HEK293 (cell line): ENCODE measurements at regions not wholly inside any gene's neighbourhood (a gene's known extent, or its start where the extent isn't known, plus 50 kb on each side); places are given as distances from the start of the nearest gene placed in this dataset.

ENCODE experiments used
- CTCF ChIA-PET: fragments of 350-600 bp; formaldehyde crosslinking; extraction: SDS; loops from one replicate; lab custom pipeline; 2021; ENCODE audit warnings: antibody characterized with exemption; lab: Yijun Ruan, JAX
- POLR2A ChIA-PET: fragments of 300-600 bp; formaldehyde crosslinking; extraction: SDS; loops from one replicate; lab custom pipeline; 2020; ENCODE audit warnings: antibody characterized with exemption, inconsistent platforms; lab: Yijun Ruan, JAX
- H3K27ac ChIP-seq: fragments of 200-500 bp; sonication (Bioruptor generic); 2 replicates; pipeline ENCODE4 v1.5.1; 2014; ENCODE audit warnings: low read depth, low read length, control low read depth, inconsistent platforms; ENCODE audit errors: extremely low read depth
- H3K36me3 ChIP-seq, 2 experiments: fragments of 200-500 bp in 1 of 2; sonication (Bioruptor generic) in 1 of 2; 1 replicate in 1 of 2; 2 replicates in 1 of 2; pipeline ENCODE4 v1.5.1; 2014 to 2017; ENCODE audit warnings: inconsistent platforms in 2 of 2, low read length in 2 of 2; ENCODE audit not compliant: control insufficient read depth in 2 of 2, insufficient read depth in 1 of 2
- H3K4me1 ChIP-seq: fragments of 200-500 bp; sonication (Bioruptor generic); 2 replicates; pipeline ENCODE4 v1.5.1; 2014; ENCODE audit warnings: mild to moderate bottlenecking, low read length, inconsistent platforms; ENCODE audit not compliant: control insufficient read depth, insufficient read depth
- H3K4me3 ChIP-seq: 2 replicates; pipeline ENCODE4 v1.5.1; 2011; ENCODE audit warnings: low read depth, mild to moderate bottlenecking, control low read depth, low read length, moderate library complexity
- H3K9me3 ChIP-seq: fragments of 200-500 bp; sonication (Bioruptor generic); 2 replicates; pipeline ENCODE4 v1.5.1; 2014; ENCODE audit warnings: low read depth, low read length, inconsistent platforms; ENCODE audit not compliant: control insufficient read depth, insufficient read depth
- BCL11B ChIP-seq: fragments of 450-650 bp; formaldehyde crosslinking; IDR thresholded peaks from 2 replicates; pipeline ENCODE4 v1.5.1; 2016; ENCODE audit warnings: low read depth, missing biosample characterization, missing genetic modification characterization
- KLF8 ChIP-seq: fragments of 450-650 bp; formaldehyde crosslinking; IDR thresholded peaks from 2 replicates; pipeline ENCODE4 v1.5.1; 2016; ENCODE audit warnings: missing biosample characterization, missing genetic modification characterization
- RBAK ChIP-seq: fragments of 450-650 bp; formaldehyde crosslinking; IDR thresholded peaks from 2 replicates; pipeline ENCODE4 v1.5.1; 2016; ENCODE audit warnings: missing biosample characterization, missing genetic modification characterization
- SETDB1 ChIP-seq: IDR thresholded peaks from one replicate; pipeline ENCODE4 v1.6.1; 2017; ENCODE audit warnings: mild to moderate bottlenecking, low read length, moderate library complexity, mixed read lengths; ENCODE audit not compliant: insufficient read length
- ZBTB17 ChIP-seq: fragments of 450-650 bp; formaldehyde crosslinking; IDR thresholded peaks from 2 replicates; pipeline ENCODE4 v1.5.1; 2016; ENCODE audit warnings: missing biosample characterization, missing genetic modification characterization
- ZNF114 ChIP-seq: fragments of 450-650 bp; formaldehyde crosslinking; IDR thresholded peaks from 2 replicates; pipeline ENCODE4 v1.5.0; 2017; ENCODE audit warnings: missing biosample characterization, missing genetic modification characterization
- ZNF121 ChIP-seq: fragments of 450-650 bp; formaldehyde crosslinking; IDR thresholded peaks from 2 replicates; pipeline ENCODE4 v1.5.1; 2016; ENCODE audit warnings: missing biosample characterization, missing genetic modification characterization
- ZNF501 ChIP-seq: fragments of 450-650 bp; formaldehyde crosslinking; IDR thresholded peaks from 2 replicates; pipeline ENCODE4 v1.5.1; 2016; ENCODE audit warnings: missing biosample characterization, missing genetic modification characterization
- ZNF560 ChIP-seq: fragments of 450-650 bp; formaldehyde crosslinking; IDR thresholded peaks from 2 replicates; pipeline ENCODE4 v1.5.1; 2017; ENCODE audit warnings: missing biosample characterization, missing genetic modification characterization, borderline replicate concordance
- ZNF561 ChIP-seq: fragments of 450-650 bp; IDR thresholded peaks from 2 replicates; pipeline ENCODE4 v1.5.1; 2018; ENCODE audit warnings: missing biosample characterization, missing genetic modification characterization, borderline replicate concordance
- ZNF596 ChIP-seq: fragments of 450-650 bp; IDR thresholded peaks from 2 replicates; pipeline ENCODE4 v1.5.0; 2018; ENCODE audit warnings: missing biosample characterization, mild to moderate bottlenecking, missing genetic modification characterization, moderate library complexity
- ZNF747 ChIP-seq: fragments of 450-650 bp; formaldehyde crosslinking; IDR thresholded peaks from 2 replicates; pipeline ENCODE4 v1.5.1; 2016; ENCODE audit warnings: missing biosample characterization, missing genetic modification characterization
- TF ChIP-seq, protein P1 (sequence below): fragments of 450-650 bp; formaldehyde crosslinking; IDR thresholded peaks from 2 replicates; pipeline ENCODE4 v1.5.1; 2016; ENCODE audit warnings: missing biosample characterization, missing genetic modification characterization
- TF ChIP-seq, protein P2 (sequence below): fragments of 450-650 bp; formaldehyde crosslinking; IDR thresholded peaks from 2 replicates; pipeline ENCODE4 v1.5.1; 2017; ENCODE audit warnings: missing biosample characterization, missing genetic modification characterization
- TF ChIP-seq, protein P3 (sequence below): fragments of 450-650 bp; formaldehyde crosslinking; IDR thresholded peaks from 2 replicates; pipeline ENCODE4 v1.5.1; 2016; ENCODE audit warnings: missing biosample characterization, missing genetic modification characterization
- TF ChIP-seq, protein P4 (sequence below): fragments of 450-650 bp; IDR thresholded peaks from 2 replicates; pipeline ENCODE4 v1.5.1; 2018; ENCODE audit warnings: missing biosample characterization, missing genetic modification characterization
- TF ChIP-seq, protein P5 (sequence below): fragments of 450-650 bp; formaldehyde crosslinking; IDR thresholded peaks from 2 replicates; pipeline ENCODE4 v1.5.1; 2016; ENCODE audit warnings: missing biosample characterization, missing genetic modification characterization
- TF ChIP-seq, protein P6 (sequence below): fragments of 450-650 bp; IDR thresholded peaks from 2 replicates; pipeline ENCODE4 v1.5.1; 2018; ENCODE audit warnings: missing biosample characterization, mild to moderate bottlenecking, missing genetic modification characterization
- TF ChIP-seq, protein P7 (sequence below): fragments of 450-650 bp; formaldehyde crosslinking; IDR thresholded peaks from 2 replicates; pipeline ENCODE4 v1.5.1; 2016; ENCODE audit warnings: missing biosample characterization, missing genetic modification characterization

DNA sequence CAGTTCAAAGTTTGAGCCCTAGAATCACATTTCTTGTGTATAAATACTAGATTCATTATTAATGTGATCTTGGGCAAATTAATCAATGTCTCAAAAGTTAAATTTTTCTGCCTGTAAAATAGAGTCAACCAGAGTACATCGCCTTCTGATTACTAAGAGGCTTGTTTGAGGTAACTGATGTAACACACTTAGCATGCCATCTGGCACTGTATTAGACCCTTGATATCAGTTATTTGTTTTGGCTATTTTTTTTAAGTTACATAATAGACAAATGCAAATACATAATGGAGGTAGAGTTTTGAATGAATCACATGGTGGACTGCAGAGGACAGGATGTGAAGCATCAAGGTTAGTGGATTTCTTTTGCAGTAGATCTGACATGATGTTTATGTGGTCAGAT is 298.4 kb downstream of the ADGRL2 start:
- Histone ChIP-seq H3K36me3 (no peaks in the 10 kb centered on the region), H3K4me1 (no peaks in the 10 kb centered on the region), H3K4me3 (no peak overlapping the region), H3K27ac (no peak overlapping the region), H3K9me3 (no peaks in the 10 kb centered on the region)
- ChIA-PET CTCF (no interaction called here), POLR2A (no interaction called here)
- TF ChIP-seq, protein P1, sequence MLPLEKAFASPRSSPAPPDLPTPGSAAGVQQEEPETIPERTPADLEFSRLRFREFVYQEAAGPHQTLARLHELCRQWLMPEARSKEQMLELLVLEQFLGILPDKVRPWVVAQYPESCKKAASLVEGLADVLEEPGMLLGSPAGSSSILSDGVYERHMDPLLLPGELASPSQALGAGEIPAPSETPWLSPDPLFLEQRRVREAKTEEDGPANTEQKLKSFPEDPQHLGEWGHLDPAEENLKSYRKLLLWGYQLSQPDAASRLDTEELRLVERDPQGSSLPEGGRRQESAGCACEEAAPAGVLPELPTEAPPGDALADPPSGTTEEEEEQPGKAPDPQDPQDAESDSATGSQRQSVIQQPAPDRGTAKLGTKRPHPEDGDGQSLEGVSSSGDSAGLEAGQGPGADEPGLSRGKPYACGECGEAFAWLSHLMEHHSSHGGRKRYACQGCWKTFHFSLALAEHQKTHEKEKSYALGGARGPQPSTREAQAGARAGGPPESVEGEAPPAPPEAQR: no peak
- no peak for TF ChIP-seq ZNF121
- TF ChIP-seq, all 188 proteins: peak for 0

DNA sequence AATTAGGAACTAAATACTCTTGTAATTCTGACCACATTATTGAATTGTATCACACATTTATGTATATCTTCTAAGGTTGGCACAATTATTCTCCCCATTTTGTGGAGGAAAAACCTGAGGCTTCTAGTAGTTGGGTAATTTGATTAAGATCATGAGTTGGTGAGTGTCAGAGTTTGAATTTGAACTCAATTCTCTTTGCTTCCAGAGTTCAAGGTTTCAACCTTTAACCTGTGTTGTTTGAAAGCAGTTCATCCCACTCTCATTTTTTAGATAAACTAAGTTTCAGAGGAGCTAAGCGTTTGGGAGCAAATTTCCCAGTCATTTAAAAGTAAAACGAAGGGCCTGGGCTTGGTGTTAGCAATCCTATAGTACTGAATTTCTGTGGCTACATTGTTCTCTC is 293.4 kb downstream of the ADGRL2 start:
- Histone ChIP-seq H3K4me3 (no peak overlapping the region), H3K36me3 (no peaks in the 10 kb centered on the region), H3K9me3 (no peaks in the 10 kb centered on the region), H3K4me1 (no peaks in the 10 kb centered on the region)
- POLR2A ChIA-PET: no interaction called here
- TF ChIP-seq RBAK (tag by site-specific recombination) (no peak), ZNF501 (tag by site-specific recombination) (no peak), SETDB1 (no peak), KLF8 (tag by site-specific recombination) (no peak), ZNF561 (tag by site-specific recombination) (no peak), ZNF114 (tag by site-specific recombination) (no peak), ZNF596 (tag by site-specific recombination) (no peak)
- TF ChIP-seq, protein P2, sequence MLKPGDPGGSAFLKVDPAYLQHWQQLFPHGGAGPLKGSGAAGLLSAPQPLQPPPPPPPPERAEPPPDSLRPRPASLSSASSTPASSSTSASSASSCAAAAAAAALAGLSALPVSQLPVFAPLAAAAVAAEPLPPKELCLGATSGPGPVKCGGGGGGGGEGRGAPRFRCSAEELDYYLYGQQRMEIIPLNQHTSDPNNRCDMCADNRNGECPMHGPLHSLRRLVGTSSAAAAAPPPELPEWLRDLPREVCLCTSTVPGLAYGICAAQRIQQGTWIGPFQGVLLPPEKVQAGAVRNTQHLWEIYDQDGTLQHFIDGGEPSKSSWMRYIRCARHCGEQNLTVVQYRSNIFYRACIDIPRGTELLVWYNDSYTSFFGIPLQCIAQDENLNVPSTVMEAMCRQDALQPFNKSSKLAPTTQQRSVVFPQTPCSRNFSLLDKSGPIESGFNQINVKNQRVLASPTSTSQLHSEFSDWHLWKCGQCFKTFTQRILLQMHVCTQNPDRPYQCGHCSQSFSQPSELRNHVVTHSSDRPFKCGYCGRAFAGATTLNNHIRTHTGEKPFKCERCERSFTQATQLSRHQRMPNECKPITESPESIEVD (tag by site-specific recombination): no peak
- TF ChIP-seq, protein P3, sequence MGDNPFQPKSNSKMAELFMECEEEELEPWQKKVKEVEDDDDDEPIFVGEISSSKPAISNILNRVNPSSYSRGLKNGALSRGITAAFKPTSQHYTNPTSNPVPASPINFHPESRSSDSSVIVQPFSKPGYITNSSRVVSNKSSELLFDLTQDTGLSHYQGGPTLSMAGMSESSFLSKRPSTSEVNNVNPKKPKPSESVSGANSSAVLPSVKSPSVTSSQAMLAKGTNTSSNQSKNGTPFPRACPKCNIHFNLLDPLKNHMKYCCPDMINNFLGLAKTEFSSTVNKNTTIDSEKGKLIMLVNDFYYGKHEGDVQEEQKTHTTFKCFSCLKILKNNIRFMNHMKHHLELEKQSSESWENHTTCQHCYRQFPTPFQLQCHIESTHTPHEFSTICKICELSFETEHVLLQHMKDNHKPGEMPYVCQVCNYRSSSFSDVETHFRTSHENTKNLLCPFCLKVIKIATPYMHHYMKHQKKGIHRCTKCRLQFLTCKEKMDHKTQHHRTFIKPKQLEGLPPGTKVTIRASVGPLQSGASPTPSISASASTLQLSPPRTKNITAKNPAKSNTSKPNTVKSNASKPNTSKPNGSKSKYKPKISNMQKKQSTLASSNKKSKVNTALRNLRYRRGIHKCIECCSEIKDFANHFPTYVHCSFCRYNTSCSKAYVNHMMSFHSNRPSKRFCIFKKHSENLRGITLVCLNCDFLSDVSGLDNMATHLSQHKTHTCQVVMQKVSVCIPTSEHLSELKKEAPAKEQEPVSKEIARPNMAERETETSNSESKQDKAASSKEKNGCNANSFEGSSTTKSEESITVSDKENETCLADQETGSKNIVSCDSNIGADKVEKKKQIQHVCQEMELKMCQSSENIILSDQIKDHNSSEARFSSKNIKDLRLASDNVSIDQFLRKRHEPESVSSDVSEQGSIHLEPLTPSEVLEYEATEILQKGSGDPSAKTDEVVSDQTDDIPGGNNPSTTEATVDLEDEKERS (tag by site-specific recombination): no peak
- TF ChIP-seq, protein P4, sequence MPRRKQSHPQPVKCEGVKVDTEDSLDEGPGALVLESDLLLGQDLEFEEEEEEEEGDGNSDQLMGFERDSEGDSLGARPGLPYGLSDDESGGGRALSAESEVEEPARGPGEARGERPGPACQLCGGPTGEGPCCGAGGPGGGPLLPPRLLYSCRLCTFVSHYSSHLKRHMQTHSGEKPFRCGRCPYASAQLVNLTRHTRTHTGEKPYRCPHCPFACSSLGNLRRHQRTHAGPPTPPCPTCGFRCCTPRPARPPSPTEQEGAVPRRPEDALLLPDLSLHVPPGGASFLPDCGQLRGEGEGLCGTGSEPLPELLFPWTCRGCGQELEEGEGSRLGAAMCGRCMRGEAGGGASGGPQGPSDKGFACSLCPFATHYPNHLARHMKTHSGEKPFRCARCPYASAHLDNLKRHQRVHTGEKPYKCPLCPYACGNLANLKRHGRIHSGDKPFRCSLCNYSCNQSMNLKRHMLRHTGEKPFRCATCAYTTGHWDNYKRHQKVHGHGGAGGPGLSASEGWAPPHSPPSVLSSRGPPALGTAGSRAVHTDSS (tag by site-specific recombination): no peak
- TF ChIP-seq, protein P5, sequence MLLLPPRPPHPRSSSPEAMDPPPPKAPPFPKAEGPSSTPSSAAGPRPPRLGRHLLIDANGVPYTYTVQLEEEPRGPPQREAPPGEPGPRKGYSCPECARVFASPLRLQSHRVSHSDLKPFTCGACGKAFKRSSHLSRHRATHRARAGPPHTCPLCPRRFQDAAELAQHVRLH (tag by site-specific recombination): no peak
- TF ChIP-seq, all 188 proteins: peak for 0
- H3K27ac ChIP-seq: no peak overlapping the region
- CTCF ChIA-PET: no interaction called here

DNA sequence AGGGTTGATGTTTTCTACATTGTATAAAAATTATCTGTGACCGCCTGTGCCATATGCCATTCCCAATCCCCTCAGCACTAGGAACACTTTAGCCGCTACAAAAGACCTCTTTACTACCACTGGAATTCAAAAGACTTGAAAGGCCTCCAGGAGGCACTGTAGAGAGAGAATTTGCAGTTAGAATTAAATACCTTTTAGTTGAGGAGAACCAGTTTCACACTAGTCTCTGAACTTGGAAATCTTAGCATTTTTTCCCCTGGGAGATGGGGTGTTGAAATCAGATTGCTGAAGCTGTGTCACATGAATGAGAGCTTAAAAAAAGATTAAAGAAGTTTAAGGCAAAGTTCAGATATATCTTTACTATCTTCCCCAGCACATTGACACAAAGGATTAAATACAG is 291.0 kb downstream of the ADGRL2 start:
- ChIA-PET CTCF (no interaction called here), POLR2A (no interaction called here)
- Histone ChIP-seq H3K4me3 (no peak overlapping the region), H3K27ac (no peak overlapping the region), H3K9me3 (no peaks in the 10 kb centered on the region), H3K36me3 (no peaks in the 10 kb centered on the region), H3K4me1 (no peaks in the 10 kb centered on the region)
- no peak for TF ChIP-seq ZNF560 (tag by site-specific recombination)
- TF ChIP-seq, protein P6, sequence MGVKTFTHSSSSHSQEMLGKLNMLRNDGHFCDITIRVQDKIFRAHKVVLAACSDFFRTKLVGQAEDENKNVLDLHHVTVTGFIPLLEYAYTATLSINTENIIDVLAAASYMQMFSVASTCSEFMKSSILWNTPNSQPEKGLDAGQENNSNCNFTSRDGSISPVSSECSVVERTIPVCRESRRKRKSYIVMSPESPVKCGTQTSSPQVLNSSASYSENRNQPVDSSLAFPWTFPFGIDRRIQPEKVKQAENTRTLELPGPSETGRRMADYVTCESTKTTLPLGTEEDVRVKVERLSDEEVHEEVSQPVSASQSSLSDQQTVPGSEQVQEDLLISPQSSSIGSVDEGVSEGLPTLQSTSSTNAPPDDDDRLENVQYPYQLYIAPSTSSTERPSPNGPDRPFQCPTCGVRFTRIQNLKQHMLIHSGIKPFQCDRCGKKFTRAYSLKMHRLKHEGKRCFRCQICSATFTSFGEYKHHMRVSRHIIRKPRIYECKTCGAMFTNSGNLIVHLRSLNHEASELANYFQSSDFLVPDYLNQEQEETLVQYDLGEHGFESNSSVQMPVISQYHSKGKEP (tag by site-specific recombination): no peak
- TF ChIP-seq ZNF747 (tag by site-specific recombination): no peak
- no peak for TF ChIP-seq BCL11B (tag by site-specific recombination)
- TF ChIP-seq, protein P7, sequence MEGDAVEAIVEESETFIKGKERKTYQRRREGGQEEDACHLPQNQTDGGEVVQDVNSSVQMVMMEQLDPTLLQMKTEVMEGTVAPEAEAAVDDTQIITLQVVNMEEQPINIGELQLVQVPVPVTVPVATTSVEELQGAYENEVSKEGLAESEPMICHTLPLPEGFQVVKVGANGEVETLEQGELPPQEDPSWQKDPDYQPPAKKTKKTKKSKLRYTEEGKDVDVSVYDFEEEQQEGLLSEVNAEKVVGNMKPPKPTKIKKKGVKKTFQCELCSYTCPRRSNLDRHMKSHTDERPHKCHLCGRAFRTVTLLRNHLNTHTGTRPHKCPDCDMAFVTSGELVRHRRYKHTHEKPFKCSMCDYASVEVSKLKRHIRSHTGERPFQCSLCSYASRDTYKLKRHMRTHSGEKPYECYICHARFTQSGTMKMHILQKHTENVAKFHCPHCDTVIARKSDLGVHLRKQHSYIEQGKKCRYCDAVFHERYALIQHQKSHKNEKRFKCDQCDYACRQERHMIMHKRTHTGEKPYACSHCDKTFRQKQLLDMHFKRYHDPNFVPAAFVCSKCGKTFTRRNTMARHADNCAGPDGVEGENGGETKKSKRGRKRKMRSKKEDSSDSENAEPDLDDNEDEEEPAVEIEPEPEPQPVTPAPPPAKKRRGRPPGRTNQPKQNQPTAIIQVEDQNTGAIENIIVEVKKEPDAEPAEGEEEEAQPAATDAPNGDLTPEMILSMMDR (tag by site-specific recombination): no peak
- no peak for TF ChIP-seq ZBTB17
